Loucy (cell line): ENCODE measurements at regions not wholly inside any gene's neighbourhood (a gene's known extent, or its start where the extent isn't known, plus 50 kb on each side); places are given as distances from the start of the nearest gene placed in this dataset.

Experiments used
- EZH2phosphoT487 ChIP-seq: fragments of 200-600 bp; IDR thresholded peaks from 2 replicates; pipeline ENCODE4 v1.6.1; 2018; ENCODE audit warnings: antibody characterized with exemption, mild to moderate bottlenecking, moderate library complexity, borderline replicate concordance
- TF ChIP-seq, protein P1 (sequence below): fragments of 200-600 bp; sonication (generic); conservative IDR thresholded peaks from 2 replicates; pipeline ENCODE4 v1.5.1; 2014; ENCODE audit warnings: mild to moderate bottlenecking, antibody characterized with exemption, low read length

DNA sequence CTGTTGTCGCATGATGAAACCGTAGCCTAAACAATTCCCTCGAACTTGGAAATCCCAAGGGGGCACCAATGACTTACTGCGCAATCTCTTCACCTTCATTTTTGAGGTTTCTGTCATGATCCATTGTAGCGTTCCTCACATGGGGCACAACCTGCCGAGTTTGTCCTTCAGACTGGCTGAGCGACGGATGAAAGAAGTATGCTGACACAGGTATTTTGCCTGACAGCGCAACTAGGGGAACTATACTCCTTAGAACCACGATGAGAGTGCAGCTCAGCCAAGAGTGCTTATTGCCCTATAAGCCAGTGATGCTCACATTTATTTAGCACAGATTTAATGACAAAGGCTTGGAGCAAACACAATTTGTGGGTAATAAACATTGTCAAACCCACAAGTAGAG lies 106.3 kb upstream of the ZNF267 start:
- TF ChIP-seq, protein P1, sequence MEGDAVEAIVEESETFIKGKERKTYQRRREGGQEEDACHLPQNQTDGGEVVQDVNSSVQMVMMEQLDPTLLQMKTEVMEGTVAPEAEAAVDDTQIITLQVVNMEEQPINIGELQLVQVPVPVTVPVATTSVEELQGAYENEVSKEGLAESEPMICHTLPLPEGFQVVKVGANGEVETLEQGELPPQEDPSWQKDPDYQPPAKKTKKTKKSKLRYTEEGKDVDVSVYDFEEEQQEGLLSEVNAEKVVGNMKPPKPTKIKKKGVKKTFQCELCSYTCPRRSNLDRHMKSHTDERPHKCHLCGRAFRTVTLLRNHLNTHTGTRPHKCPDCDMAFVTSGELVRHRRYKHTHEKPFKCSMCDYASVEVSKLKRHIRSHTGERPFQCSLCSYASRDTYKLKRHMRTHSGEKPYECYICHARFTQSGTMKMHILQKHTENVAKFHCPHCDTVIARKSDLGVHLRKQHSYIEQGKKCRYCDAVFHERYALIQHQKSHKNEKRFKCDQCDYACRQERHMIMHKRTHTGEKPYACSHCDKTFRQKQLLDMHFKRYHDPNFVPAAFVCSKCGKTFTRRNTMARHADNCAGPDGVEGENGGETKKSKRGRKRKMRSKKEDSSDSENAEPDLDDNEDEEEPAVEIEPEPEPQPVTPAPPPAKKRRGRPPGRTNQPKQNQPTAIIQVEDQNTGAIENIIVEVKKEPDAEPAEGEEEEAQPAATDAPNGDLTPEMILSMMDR, result no peak
- no peak for TF ChIP-seq EZH2phosphoT487
